GM19324 (cell line): ENCODE measurements at regions not wholly inside any gene's neighbourhood (a gene's known extent, or its start where the extent isn't known, plus 50 kb on each side); places are given as distances from the start of the nearest gene placed in this dataset.
"Not testable (repeated sequence)": the region's sequence is repeated elsewhere in the genome, so short reads cannot be mapped to it uniquely, and the experiment has no call there.

ENCODE experiments used
- ATAC-seq: cut with Tn5 transposase; IDR thresholded peaks from one replicate; pipeline ENCODE4 v1.9.1; 2021; ENCODE audit warnings: mild to moderate bottlenecking, moderate library complexity; ENCODE audit not compliant: unreplicated experiment, low FRiP score

DNA sequence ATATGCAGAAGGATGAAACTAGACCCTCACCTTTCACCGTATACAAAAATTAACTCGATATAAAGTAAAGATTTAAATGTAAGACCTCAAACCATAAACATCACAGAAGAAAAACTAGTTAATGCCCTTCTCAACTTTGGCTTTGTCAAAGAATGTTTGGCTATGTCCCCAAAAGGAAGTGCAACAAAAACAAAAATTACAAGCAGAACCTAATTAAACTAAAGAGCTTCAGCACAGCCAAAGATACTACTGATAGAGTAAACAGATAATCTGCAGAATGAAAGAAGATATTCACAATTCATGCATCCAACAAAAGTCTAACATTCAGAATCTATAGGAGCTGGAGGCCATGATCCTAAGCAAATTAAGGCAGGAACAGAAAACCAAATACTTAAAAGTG lies 824.6 kb upstream of the NEGR1 start:
- ATAC-seq: no peak

DNA sequence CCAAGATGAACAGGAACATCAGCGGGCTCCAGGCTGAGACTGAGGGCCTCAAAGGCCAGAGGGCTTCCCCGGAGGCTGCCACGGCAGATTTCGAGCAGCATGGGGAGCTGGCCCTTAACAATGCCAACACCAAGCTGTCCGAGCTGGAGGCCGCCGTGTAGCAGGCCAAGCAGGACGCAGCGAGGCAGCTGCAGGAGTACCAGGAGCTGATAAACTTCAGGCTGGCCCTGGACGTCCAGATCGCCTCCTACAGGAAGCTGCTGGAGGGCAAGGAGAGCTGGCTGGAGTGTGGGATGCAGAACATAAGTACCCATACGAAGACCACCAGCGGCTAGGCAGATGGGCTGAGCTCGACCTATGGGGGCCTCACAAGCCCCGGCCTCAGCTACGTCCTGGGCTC lies 823.4 kb upstream of the NEGR1 start:
- ATAC-seq: no peak

DNA sequence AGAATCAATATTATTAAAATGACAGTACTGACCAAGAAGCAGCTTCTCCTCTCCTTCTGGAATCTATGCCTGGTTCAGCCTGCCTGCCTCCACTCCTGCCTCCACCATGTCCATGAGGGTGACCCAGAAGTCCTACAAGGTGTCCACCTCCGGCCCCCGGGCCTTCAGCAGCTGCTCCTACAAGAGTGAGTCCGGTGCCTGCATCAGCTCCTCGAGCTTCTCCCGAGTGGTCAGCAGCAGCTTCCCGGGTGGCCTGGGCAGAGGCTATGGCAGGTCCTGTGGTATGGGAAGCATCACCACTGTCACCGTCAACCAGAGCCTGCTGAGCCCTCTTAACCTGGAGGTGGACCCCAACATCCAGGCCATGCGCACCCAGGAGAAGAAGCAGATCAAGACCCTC lies 822.4 kb upstream of the NEGR1 start:
- no peak for ATAC-seq

DNA sequence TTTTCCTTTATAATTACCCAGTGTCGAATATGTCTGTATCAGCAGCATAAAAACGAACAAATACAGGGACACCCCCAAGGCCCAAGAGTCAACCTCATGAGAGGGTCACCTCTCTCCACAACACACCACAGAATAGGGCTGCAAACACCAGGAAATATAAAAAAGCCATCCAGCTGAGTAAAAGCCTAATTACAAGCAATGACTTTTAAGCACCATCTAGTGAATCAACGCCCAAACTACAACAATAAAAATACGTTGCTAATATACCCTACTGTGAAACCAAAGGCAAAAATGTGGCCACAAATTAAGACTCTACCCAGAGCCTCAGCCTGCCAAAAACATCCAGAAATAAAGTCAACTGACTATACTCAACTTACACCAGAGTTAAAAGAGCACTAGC lies 817.9 kb upstream of the NEGR1 start:
- ATAC-seq: no peak

DNA sequence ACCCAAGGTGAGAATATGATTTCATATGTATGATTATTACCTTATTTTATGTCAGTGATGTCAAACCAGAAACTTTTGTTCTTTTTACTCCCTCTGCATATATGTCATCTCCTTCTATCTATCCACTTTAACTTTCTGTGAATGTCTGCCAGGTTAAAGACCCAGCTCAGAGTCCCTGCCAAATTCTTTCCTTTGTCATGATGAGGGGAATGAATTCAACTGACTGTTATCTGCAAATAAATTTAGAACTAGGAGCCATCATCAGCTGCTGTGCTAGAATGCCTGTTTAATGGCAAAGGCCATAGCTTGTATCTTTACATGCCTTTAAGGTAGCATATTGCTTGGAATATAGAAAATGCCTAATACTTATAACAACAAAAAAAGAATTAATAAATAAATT lies 815.6 kb upstream of the NEGR1 start:
- no peak for ATAC-seq

DNA sequence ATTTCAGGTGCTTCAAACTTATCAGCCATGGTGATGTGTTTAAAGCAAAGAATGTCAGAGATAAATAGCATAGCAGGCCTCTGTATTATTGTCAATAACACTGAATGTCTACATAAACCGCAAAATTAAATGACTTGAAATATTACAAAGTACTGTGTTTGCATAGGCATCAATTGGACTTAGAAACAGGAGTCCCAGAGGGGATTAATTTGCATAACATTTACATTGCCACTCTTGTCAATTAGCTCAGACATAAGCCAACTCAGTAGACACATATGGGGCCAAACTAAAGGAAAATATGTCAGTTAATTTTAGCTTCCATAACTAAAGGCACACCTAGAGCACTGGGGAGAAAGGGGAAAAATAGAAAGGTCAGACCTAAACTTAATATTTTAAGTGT lies 814.5 kb upstream of the NEGR1 start:
- no peak for ATAC-seq

DNA sequence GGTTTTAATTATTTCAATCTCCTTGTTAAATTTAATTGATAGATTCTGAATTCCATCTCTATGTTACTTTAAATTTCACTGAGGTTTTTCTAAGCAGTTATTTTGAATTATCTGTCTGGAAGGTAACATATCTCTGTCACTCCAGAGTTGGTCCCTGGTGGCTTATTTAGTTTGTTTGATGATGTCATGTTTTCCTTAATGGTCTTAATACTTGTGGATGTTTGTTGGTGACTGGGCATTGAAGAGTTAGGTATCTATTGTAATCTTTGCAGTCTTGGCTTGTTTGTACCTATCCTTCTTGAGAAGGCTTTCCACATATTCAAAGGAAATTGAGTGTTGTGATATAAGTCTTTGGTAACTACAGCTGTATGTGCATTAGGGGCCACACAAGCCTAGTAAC lies 810.0 kb upstream of the NEGR1 start:
- ATAC-seq: no peak

DNA sequence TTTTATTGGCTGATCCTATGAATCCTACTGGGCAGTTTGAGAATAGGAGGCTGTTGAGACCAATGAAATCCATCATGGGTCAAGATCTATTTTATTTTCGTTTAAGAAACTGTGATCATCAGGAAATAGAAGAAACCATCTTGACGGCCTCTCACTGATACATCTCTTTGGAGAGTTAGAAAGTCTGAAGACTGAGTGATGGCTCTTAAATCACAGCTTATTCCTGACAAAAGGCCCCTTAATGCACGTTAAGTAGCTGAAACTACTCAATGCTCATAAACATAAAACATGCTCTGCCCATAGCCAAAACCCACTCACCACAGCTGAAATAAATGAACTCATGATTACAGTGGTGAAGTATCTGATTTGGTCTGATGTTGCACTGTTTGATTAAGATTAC lies 784.5 kb upstream of the NEGR1 start:
- ATAC-seq: no peak

DNA sequence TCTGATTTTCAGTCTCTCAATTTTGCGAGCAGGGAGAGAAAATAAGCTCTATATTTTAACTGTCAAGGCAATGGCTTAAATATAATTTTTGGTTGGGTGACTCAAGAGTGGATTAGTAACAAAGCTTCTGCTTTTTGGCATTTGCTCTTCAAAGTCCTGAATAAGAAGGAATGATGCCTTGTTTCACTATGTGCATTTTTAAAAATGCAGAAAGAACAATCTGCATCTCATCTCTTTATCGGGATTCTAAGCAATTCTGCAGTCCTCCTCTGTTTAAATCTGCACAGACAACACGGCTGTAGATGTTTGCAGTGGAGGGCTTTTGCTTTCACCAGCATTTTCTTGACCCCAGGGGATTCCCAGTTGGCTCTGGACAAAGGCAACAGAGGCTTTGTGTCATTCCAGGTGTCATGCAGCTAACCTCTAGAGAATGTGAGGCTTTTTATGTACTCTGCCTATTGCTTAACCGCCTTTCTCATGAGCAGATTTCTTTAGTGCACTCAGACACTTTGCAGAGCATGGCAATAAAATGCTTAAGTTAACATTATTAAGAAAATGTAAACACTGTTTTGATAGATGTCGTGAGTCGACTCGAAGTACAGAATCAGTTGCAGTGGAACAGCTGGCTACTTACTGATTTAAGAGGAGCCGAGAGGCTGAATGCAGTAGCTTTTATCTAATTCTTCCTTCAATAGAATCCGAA lies 783.2 kb upstream of the NEGR1 start:
- ATAC-seq: no peak

DNA sequence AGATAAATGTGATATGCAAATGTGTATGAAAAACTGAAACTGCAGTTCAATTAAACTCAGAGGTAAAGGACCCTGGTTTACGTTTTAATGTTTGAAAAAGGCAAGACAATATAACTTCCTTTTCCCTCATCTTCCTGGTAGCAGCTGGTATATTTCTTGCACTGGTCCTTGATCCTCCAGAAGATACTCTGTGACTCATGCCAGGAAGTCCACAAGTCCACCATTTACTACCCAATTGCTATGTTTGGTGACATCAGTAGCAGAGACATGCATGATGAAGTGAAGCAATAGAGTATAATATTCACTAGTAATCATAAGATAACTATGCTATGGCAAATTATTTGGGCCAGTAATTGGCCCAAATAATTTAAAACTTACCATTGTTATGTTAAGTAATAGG lies 774.5 kb upstream of the NEGR1 start:
- ATAC-seq: no peak

DNA sequence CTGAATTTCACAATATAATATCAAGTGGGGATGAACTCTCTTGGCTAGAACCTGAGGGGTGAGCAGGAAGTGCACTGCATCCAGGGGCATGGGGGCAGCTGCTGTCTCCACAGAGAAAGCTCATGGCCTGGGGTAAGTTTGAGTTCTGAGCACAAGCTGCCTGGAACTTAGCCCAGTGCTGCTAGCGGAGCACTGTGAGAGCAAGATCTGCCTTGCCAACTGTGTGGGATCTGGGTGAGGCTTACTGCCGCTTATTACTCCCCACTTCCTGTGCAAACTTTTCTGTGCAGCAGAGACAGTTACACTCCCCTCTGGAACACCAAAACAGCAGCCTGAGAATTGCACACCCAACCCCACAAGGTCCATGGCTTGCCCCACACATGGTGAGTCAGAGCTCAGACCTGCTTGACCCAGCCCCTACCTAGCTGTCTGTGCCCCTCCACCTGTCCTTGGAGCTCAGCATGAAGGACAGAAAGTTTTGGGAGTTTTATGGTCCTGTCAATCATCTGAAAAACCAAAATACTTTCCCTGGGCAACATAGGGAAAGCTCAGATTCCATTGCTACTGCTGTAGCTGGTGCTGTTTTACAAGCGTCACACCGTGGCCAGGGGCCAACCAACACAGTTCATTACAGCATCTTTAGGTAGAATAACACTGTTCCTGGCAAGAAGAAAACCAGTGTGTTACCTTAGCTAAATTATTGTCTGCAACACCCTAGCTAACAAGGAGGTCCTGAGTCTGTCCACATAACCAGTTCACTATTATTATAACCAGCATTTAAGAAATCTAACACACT lies 762.1 kb upstream of the NEGR1 start:
- ATAC-seq: no peak

DNA sequence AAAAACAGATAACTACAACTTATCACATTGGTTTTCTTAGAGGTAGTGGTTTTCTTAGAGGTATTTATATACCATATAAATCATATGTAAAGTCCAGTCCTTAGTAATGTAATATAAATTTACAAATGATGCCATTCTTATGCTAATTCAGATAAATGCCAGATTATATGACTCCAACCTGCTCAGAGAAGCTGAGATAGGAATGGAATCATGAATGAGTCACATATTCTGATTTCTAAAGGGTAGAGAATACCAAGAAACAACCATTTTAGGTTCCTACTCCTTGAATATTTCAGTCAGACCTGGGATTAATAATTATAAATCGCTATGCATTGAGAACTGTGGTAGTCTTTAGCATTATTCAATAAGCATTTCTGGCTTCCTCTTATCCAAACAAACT lies 760.1 kb upstream of the NEGR1 start:
- ATAC-seq: no peak

DNA sequence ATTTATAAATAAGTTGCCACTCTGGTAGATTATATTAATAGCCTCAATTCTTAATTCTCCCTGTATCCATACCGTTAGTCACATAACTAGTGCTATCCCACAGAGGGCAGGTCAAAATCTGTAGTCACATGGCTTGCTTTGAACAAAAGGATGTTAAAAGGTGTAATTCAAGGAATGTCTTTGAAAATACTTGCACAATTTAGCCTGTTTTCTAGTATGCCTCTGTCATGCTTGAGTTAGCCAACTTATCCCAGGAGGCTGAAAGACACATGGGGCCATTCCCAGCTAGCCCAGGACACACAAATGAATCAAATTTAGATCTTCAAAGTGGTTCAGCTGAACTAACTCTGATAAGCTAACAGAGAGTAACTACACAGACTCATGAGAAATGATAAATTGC lies 758.5 kb upstream of the NEGR1 start:
- ATAC-seq: no peak

DNA sequence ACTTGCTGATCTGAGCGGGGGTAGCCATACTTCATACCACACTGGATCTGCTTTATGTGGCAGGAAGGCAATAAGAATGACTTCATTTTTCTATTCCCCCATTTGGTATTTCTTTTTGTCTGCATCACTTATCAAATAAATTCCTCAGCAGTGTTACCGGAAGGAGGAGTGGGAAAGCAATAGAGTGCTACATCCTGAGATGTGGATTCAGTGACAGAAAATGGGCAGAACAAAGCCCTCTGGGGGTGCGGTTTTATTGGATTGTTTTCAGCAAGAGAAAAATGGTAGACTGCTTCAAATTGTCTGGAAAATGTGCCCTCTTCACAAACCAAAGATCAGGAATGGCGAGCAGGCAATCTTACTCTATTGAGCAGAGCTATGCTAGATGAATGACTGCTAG lies 751.9 kb upstream of the NEGR1 start:
- ATAC-seq: no peak

DNA sequence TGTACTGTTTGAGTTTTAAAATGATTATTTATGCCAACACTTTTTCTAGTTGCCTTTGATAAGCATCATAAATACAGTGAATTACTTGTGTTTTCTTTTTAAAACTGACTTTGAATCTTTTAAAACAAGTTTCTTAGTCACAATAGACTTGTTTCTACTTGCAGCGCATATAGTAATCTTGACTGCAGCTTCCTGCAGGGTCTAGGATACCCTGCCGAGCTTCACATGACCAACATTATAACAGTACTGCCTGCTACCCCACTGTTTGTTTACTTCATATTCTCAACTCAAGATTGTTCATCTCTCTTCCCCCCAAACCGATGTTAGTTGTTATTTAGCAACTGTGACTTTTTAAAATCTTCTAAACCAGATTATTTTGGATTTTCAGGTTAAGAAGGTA lies 751.3 kb upstream of the NEGR1 start:
- ATAC-seq: no peak

DNA sequence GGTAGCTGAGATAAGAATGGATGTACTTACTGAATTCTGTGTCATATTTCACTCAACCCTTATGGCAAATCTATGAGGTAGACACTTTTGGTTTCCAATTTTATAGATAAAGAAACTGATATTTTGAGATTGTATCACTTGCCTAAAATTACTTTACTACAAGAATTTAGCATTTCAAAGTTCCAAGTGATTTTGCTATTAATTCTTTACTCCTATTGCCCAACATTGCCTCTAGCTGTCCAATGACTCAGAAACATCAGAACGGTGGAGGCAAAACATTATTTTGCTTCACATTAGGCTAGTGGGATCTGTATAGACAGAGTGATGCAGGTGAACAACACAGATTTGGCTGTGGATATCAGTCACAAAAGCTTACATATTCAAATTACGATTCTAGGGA lies 747.2 kb upstream of the NEGR1 start:
- no peak for ATAC-seq

DNA sequence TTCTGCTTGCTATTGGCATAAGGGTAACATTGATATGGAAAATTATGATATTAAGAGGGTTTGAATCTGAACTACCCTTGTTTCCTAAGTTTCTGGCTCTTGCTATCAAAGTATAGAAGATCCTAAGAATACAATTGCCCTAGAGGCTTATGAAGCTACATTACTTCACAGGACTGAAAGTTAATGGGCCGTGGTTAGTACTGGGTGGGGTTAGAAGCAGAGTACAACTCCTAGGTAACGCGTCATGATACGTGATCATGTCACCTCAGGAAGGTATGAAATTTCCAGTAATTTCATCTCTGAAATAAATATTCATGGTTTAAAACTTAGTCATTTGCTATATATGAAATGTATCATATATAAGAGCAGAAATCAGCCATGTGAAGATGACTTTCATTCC lies 743.8 kb upstream of the NEGR1 start:
- no peak for ATAC-seq

DNA sequence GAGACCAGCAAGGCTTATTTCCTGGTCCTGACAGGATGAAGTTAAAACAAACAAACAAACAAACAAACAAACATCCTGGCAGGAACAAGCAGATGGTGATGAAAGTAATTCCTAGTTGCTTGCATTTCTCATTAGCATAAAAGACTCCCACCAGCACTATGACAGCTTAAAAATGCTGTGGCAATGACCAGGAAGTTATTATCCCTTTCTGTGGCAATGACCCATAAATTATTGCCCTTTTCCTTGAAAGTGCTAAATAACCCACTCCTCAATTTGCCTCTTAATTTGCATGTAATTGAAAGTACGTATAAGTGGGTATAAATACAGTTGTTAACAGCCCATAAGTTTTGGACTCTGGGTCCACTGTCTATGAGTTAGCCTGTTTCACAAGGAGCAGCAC lies 727.6 kb upstream of the NEGR1 start:
- no peak for ATAC-seq

DNA sequence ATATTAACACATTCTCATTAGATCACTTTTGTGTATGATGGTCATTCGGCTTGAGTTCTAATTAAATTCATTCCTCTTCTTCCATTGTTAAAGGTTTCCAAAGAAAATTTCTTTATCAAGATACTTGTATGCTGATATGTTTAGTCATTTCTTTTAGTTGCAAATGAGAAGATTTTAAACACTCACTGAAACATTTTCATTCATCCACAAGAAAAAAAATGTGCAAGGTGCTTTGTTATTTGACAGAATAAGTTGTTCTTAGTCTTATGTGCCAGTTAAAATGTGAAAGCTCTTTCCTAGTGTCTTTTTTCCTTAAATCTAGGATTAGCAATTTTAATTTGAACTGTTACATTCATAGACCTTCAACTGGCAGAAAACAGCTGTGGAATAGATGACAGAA lies 727.0 kb upstream of the NEGR1 start:
- no peak for ATAC-seq

DNA sequence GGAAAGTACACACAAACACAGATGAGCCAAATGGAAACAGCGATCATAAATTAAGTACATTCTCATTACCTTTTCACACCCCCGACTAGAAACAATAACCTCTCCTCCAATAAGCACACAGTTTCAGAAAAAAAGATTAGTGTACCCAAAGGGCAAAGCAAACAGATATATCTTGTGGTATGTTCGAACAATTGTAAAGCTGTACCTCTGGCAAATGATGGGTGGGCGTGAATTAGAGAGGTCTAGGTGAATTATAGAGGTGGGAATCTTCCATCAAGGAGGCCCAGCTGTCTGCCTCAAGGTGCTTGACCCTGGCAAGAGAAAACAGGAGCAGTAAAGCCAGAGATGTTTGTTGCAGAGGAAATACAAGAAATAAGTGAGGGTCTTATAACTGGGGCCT lies 715.3 kb upstream of the NEGR1 start:
- no peak for ATAC-seq

DNA sequence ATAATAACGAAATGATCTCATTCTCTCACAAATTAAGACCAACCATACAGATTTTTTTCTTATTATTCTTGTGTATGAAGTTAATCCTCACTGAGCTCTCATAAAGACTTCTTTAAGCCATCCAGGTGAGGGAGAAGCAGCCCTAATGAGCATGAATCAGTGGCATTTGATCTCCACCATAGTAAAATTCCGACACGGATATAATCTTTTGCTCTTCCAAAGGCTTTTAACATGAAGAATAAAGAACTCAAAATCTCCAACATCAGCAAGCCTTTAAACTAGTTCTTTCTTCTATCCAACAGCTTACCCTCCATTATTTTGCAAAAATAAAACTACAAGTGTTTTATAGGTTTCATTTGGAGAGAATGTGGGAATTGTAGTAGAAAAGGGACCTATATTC lies 714.7 kb upstream of the NEGR1 start:
- no peak for ATAC-seq

DNA sequence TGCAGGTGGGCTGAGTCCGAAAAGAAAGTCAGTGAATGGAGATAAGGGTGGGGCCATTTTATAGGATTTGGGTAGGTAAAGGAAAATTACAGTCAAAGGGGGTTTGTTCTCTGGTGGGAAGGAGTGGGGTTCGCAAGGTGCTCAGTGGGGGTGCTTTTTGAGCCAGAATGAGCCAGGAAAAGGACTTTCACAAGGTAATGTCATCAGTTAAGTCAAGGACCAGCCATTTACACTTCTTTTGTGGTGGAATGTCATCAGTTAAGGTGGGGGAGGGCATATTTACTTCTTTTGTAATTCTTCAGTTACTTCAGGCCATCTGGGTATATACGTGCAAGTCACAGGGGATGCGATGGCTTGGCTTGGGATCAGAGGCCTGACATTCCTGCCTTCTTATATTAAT lies 705.5 kb upstream of the NEGR1 start:
- ATAC-seq: not testable (repeated sequence)
